ENCODE measurements at regions not wholly inside any gene's neighbourhood (a gene's known extent, or its start where the extent isn't known, plus 50 kb on each side); places are given as distances from the start of the nearest gene placed in this dataset.

- Histone ChIP-seq H3K9me2 (ENCODE audit: insufficient read depth, low read length) (no peaks in the 10 kb centered on the region), H3K4me2 (ENCODE audit: low read length) (no peak overlapping the region), H3K27ac (ENCODE audit: low read depth, low read length, poor library complexity, severe bottlenecking) (no peak overlapping the region), H3K9me3 (ENCODE audit: low read length) (no peaks in the 10 kb centered on the region), H3K79me2 (ENCODE audit: insufficient read depth, low read depth, low read length) (no peaks in the 10 kb centered on the region), H4K20me1 (ENCODE audit: insufficient read depth, low read length) (no peaks in the 10 kb centered on the region), H3K4me3 (ENCODE audit: low read depth, low read length, poor library complexity, severe bottlenecking) (no peak overlapping the region), H3K4me1 (ENCODE audit: insufficient read depth, low read length, poor library complexity, severe bottlenecking) (no peaks in the 10 kb centered on the region), H3K36me3 (ENCODE audit: insufficient read depth, low read length) (no peaks in the 10 kb centered on the region), H2AFZ (ENCODE audit: low read length) (no peak overlapping the region)
- POLR2A ChIA-PET: no interaction called here
- TF ChIP-seq CTCF (conservative IDR thresholded peaks at IDR 0.05; ENCODE audit: low read length): no peak
- TF ChIP-seq EZH2phosphoT487 (IDR thresholded peaks at IDR 0.05; ENCODE audit: borderline replicate concordance, low read depth, low read length): no peak
- no TSS peak for BruUV-seq (replicated peaks)
- intact Hi-C loops (cut with micrococcal nuclease; ENCODE audit: unreplicated experiment): loop anchor here (10.0 kb wide), 1 partner anchor 611 kb away; no protein-coding TSS in a partner anchor
- DNase-seq (ENCODE audit: low spot score): no peak
- CTCF ChIA-PET (ENCODE audit: unreplicated experiment): no interaction called here
Measured at GRCh38 chr11:32005786-32006416, 85.0 kb upstream of the RCN1 start.

GRCh38 chr11:32003335-32003734, 87.5 kb upstream of the RCN1 start:
- Histone ChIP-seq H3K9me2 (ENCODE audit: insufficient read depth, low read length) (no peaks in the 10 kb centered on the region), H3K36me3 (ENCODE audit: insufficient read depth, low read length) (no peaks in the 10 kb centered on the region), H3K4me3 (ENCODE audit: low read depth, low read length, poor library complexity, severe bottlenecking) (no peak overlapping the region), H3K27ac (ENCODE audit: low read depth, low read length, poor library complexity, severe bottlenecking) (no peak overlapping the region), H3K79me2 (ENCODE audit: insufficient read depth, low read depth, low read length) (no peaks in the 10 kb centered on the region), H4K20me1 (ENCODE audit: insufficient read depth, low read length) (no peaks in the 10 kb centered on the region), H3K9me3 (ENCODE audit: low read length) (no peaks in the 10 kb centered on the region), H2AFZ (ENCODE audit: low read length) (no peak overlapping the region), H3K4me1 (ENCODE audit: insufficient read depth, low read length, poor library complexity, severe bottlenecking) (no peaks in the 10 kb centered on the region), H3K4me2 (ENCODE audit: low read length) (no peak overlapping the region)
- intact Hi-C loops (cut with micrococcal nuclease; ENCODE audit: unreplicated experiment): loop anchor here (10.0 kb wide), 1 partner anchor 609 kb away; no protein-coding TSS in a partner anchor
- ChIA-PET POLR2A (interaction anchor here (1.0 kb wide), 1 partner anchor 22 kb away, joined by 3 read pairs; no protein-coding TSS in a partner anchor), CTCF (ENCODE audit: unreplicated experiment) (no interaction called here)
- no TSS peak for BruUV-seq (replicated peaks)
- TF ChIP-seq CTCF (conservative IDR thresholded peaks at IDR 0.05; ENCODE audit: low read length): no peak
- TF ChIP-seq EZH2phosphoT487 (IDR thresholded peaks at IDR 0.05; ENCODE audit: borderline replicate concordance, low read depth, low read length): no peak
- no peak for DNase-seq (ENCODE audit: low spot score)

- H3K4me3 ChIP-seq (ENCODE audit: low read depth, low read length, poor library complexity, severe bottlenecking): no peak overlapping the region
- no peaks in the 10 kb centered on the region for H3K4me1 ChIP-seq (ENCODE audit: insufficient read depth, low read length, poor library complexity, severe bottlenecking)
- ChIA-PET CTCF (ENCODE audit: unreplicated experiment) (no interaction called here), POLR2A (interaction anchor here (0.7 kb wide), 1 partner anchor 477 kb away, joined by 4 read pairs; no protein-coding TSS in a partner anchor)
- H3K9me3 ChIP-seq (ENCODE audit: low read length): no peaks in the 10 kb centered on the region
- H2AFZ ChIP-seq (ENCODE audit: low read length): no peak overlapping the region
- no peak overlapping the region for H3K4me2 ChIP-seq (ENCODE audit: low read length)
- DNase-seq (ENCODE audit: low spot score): no peak
- no peak for TF ChIP-seq EZH2phosphoT487 (IDR thresholded peaks at IDR 0.05; ENCODE audit: borderline replicate concordance, low read depth, low read length)
- no peak for TF ChIP-seq CTCF (conservative IDR thresholded peaks at IDR 0.05; ENCODE audit: low read length)
- H4K20me1 ChIP-seq (ENCODE audit: insufficient read depth, low read length): no peaks in the 10 kb centered on the region
- intact Hi-C loops (cut with micrococcal nuclease; ENCODE audit: unreplicated experiment): loop anchor here (10.0 kb wide), 1 partner anchor 608 kb away; no protein-coding TSS in a partner anchor
- no TSS peak for BruUV-seq (replicated peaks)
- H3K79me2 ChIP-seq (ENCODE audit: insufficient read depth, low read depth, low read length): no peaks in the 10 kb centered on the region
- H3K36me3 ChIP-seq (ENCODE audit: insufficient read depth, low read length): no peaks in the 10 kb centered on the region
- H3K27ac ChIP-seq (ENCODE audit: low read depth, low read length, poor library complexity, severe bottlenecking): no peak overlapping the region
- H3K9me2 ChIP-seq (ENCODE audit: insufficient read depth, low read length): no peaks in the 10 kb centered on the region
Measured at GRCh38 chr11:32002311-32002710, 88.6 kb upstream of the RCN1 start.
